SK-N-SH treated with all-trans-retinoic acid at 6 μM for 48 hours (cell line): ENCODE measurements at regions not wholly inside any gene's neighbourhood (a gene's known extent, or its start where the extent isn't known, plus 50 kb on each side); places are given as distances from the start of the nearest gene placed in this dataset.

Experiments used
- ATAC-seq: fragments of 200-7000 bp; cut with Tn5 transposase; 3 replicates; pipeline ENCODE4 v1.9.1; 2020; ENCODE audit warnings: mild to moderate bottlenecking, moderate library complexity
- ARNTL ChIP-seq: fragments of 450-650 bp; formaldehyde crosslinking; IDR thresholded peaks from 2 replicates; pipeline ENCODE4 v1.5.0; 2020; ENCODE audit warnings: low read depth, mild to moderate bottlenecking, moderate library complexity, borderline replicate concordance
- BACH2 ChIP-seq: fragments of 250-450 bp; sonication (Bioruptor Pico); IDR thresholded peaks from 2 replicates; pipeline ENCODE4 v1.9.0; 2021; ENCODE audit warnings: mild to moderate bottlenecking, borderline replicate concordance
- CREB5 ChIP-seq: fragments of 250-450 bp; sonication (Bioruptor Pico); IDR thresholded peaks from 2 replicates; pipeline ENCODE4 v1.5.1; 2020; ENCODE audit warnings: low read depth, mild to moderate bottlenecking, moderate library complexity
- CSRNP3 ChIP-seq: fragments of 250-450 bp; sonication (Bioruptor Pico); IDR thresholded peaks from 2 replicates; pipeline ENCODE4 v1.5.1; 2021; ENCODE audit warnings: mild to moderate bottlenecking, moderate library complexity
- ESRRG ChIP-seq: fragments of 250-450 bp; sonication (Bioruptor Pico); IDR thresholded peaks from 2 replicates; pipeline ENCODE4 v1.6.1; 2021; ENCODE audit warnings: mild to moderate bottlenecking
- GLIS3 ChIP-seq: fragments of 250-450 bp; sonication (Bioruptor Pico); IDR thresholded peaks from 2 replicates; pipeline ENCODE4 v1.5.0; 2020; ENCODE audit warnings: mild to moderate bottlenecking, moderate library complexity
- ISL1 ChIP-seq: fragments of 250-450 bp; sonication (Bioruptor Pico); IDR thresholded peaks from 2 replicates; pipeline ENCODE4 v2.1.2; 2022; ENCODE audit warnings: mild to moderate bottlenecking, moderate library complexity
- OSR1 ChIP-seq: fragments of 250-450 bp; sonication (Bioruptor Pico); IDR thresholded peaks from 2 replicates; pipeline ENCODE4 v1.8.0; 2022; ENCODE audit warnings: moderate library complexity, mild to moderate bottlenecking, inconsistent platforms
- PATZ1 ChIP-seq: fragments of 250-450 bp; sonication (Bioruptor Pico); IDR thresholded peaks from 2 replicates; pipeline ENCODE4 v1.8.0; 2020; ENCODE audit warnings: mild to moderate bottlenecking, moderate library complexity, borderline replicate concordance
- POU6F1 ChIP-seq: fragments of 250-450 bp; sonication (Bioruptor Pico); IDR thresholded peaks from 2 replicates; pipeline ENCODE4 v1.8.0; 2021; ENCODE audit warnings: low read depth, mild to moderate bottlenecking, moderate library complexity, borderline replicate concordance
- PPARA ChIP-seq: fragments of 250-450 bp; sonication (Bioruptor Pico); IDR thresholded peaks from 2 replicates; pipeline ENCODE4 v1.5.0; 2020; ENCODE audit warnings: mild to moderate bottlenecking, borderline replicate concordance
- SNAI2 ChIP-seq: fragments of 250-450 bp; sonication (Bioruptor Pico); IDR thresholded peaks from 2 replicates; pipeline ENCODE4 v1.5.0; 2020; ENCODE audit warnings: mild to moderate bottlenecking, moderate library complexity
- TCF4 ChIP-seq: fragments of 250-450 bp; sonication (Bioruptor Pico); IDR thresholded peaks from 2 replicates; pipeline ENCODE4 v1.8.0; 2021; ENCODE audit warnings: mild to moderate bottlenecking, moderate library complexity, borderline replicate concordance
- TOX ChIP-seq: fragments of 250-450 bp; sonication (Bioruptor Pico); IDR thresholded peaks from 2 replicates; pipeline ENCODE4 v1.8.0; 2021; ENCODE audit warnings: mild to moderate bottlenecking, moderate library complexity, borderline replicate concordance
- TSHZ2 ChIP-seq: fragments of 250-450 bp; sonication (Bioruptor Pico); IDR thresholded peaks from 2 replicates; pipeline ENCODE4 v1.5.0; 2020; ENCODE audit warnings: mild to moderate bottlenecking, moderate library complexity
- ZC3H10 ChIP-seq: fragments of 250-450 bp; sonication (Bioruptor Pico); IDR thresholded peaks from 2 replicates; pipeline ENCODE4 v1.5.1; 2021; ENCODE audit warnings: mild to moderate bottlenecking, moderate library complexity
- ZFP3 ChIP-seq: fragments of 250-450 bp; sonication (Bioruptor Pico); IDR thresholded peaks from 2 replicates; pipeline ENCODE4 v1.5.0; 2020; ENCODE audit warnings: mild to moderate bottlenecking, moderate library complexity
- ZNF565 ChIP-seq: fragments of 450-650 bp; formaldehyde crosslinking; conservative IDR thresholded peaks from 2 replicates; pipeline ENCODE4 v1.5.0; 2020; ENCODE audit warnings: low read depth, mild to moderate bottlenecking, moderate library complexity
- ZNF70 ChIP-seq: fragments of 450-650 bp; formaldehyde crosslinking; IDR thresholded peaks from 2 replicates; pipeline ENCODE4 v1.5.0; 2020; ENCODE audit warnings: mild to moderate bottlenecking, moderate library complexity
- ZNF8 ChIP-seq: fragments of 450-650 bp; formaldehyde crosslinking; IDR thresholded peaks from 2 replicates; pipeline ENCODE4 v1.5.0; 2020; ENCODE audit warnings: mild to moderate bottlenecking, moderate library complexity

- no peak for ATAC-seq
- TF ChIP-seq ZNF565 = no peak
- no peak for TF ChIP-seq SNAI2
- TF ChIP-seq GLIS3 (CRISPR knock-in tag) = no peak
- no peak for TF ChIP-seq ESRRG (CRISPR knock-in tag)
- no peak for TF ChIP-seq TSHZ2 (CRISPR knock-in tag)
- no peak for TF ChIP-seq CSRNP3 (CRISPR knock-in tag)
- no peak for TF ChIP-seq OSR1 (CRISPR knock-in tag)
- no peak for TF ChIP-seq CREB5 (CRISPR knock-in tag)
- TF ChIP-seq PATZ1 (CRISPR knock-in tag) = no peak
- TF ChIP-seq ZC3H10 (CRISPR knock-in tag) = no peak
Observed at GRCh38 chr4:183826461-183826860, 78.6 kb upstream of the STOX2 start.

- no peak for ATAC-seq
- TF ChIP-seq ZC3H10 (CRISPR knock-in tag) (no peak), ZNF565 (no peak), ZFP3 (no peak), PPARA (CRISPR knock-in tag) (no peak), POU6F1 (no peak), ARNTL (CRISPR knock-in tag) (no peak), TOX (CRISPR knock-in tag) (no peak), TCF4 (CRISPR knock-in tag) (no peak), ISL1 (CRISPR knock-in tag) (no peak), PATZ1 (CRISPR knock-in tag) (no peak), ZNF70 (no peak), TSHZ2 (CRISPR knock-in tag) (no peak), CSRNP3 (CRISPR knock-in tag) (no peak), GLIS3 (CRISPR knock-in tag) (no peak), BACH2 (CRISPR knock-in tag) (no peak), ZNF8 (CRISPR knock-in tag) (no peak), SNAI2 (no peak)
Observed at GRCh38 chr4:183828125-183828524, 77.0 kb upstream of the STOX2 start.
